Frontal cortex (tissue), 3 donors: ENCODE measurements at regions not wholly inside any gene's neighbourhood (a gene's known extent, or its start where the extent isn't known, plus 50 kb on each side); places are given as distances from the start of the nearest gene placed in this dataset.

Source experiments
- DNase-seq, 2 donors: peaks; one replicate each; pipeline ENCODE4 v3.0.0; 2012; ENCODE audit warnings: low spot score in 2 of 2
- FAIRE-seq: peaks from 2 replicates; lab custom pipeline; 2012; peaks lifted over from hg19 to GRCh38; lab: Jason Lieb, UNC
- donor health status: control.
- donor health status: control.
- donor health status: control.

GRCh38 chr15:29962407-29962806 lies 120.3 kb upstream of the GOLGA8J start:
- DNase-seq = no peak
- FAIRE-seq = no peak

GRCh38 chr15:29959384-29960137 lies 123.2 kb upstream of the GOLGA8J start:
- FAIRE-seq (peak; percentile 90), DNase-seq (no peak)

- peak; percentile 95 for FAIRE-seq
- DNase-seq = peak; percentile 48 to 60
Observed at GRCh38 chr15:29952225-29952624, 130.0 kb upstream of the TJP1 start.

GRCh38 chr15:29945943-29946596 lies 123.8 kb upstream of the TJP1 start:
- no peak for DNase-seq
- no peak for FAIRE-seq

GRCh38 chr15:29944925-29945324 lies 122.7 kb upstream of the TJP1 start:
- DNase-seq (no peak), FAIRE-seq (no peak)

GRCh38 chr15:29942548-29942947 lies 120.3 kb upstream of the TJP1 start:
- FAIRE-seq (no peak), DNase-seq (no peak)

GRCh38 chr15:29942143-29942542 lies 119.9 kb upstream of the TJP1 start:
- FAIRE-seq = peak; percentile 33
- DNase-seq = peak in 1 of 2 donors; percentile 28

- FAIRE-seq = no peak
- DNase-seq = no peak
Observed at GRCh38 chr15:29939404-29939803, 117.1 kb upstream of the TJP1 start.

GRCh38 chr15:29938361-29939335 lies 116.4 kb upstream of the TJP1 start:
- no peak for DNase-seq
- no peak for FAIRE-seq

GRCh38 chr15:29937956-29938355 lies 115.7 kb upstream of the TJP1 start:
- no peak for FAIRE-seq
- DNase-seq = no peak

GRCh38 chr15:29936353-29937049 lies 114.2 kb upstream of the TJP1 start:
- FAIRE-seq (no peak), DNase-seq (no peak)

GRCh38 chr15:29935296-29936004 lies 113.2 kb upstream of the TJP1 start:
- FAIRE-seq = no peak
- no peak for DNase-seq

- DNase-seq (no peak), FAIRE-seq (no peak)
Observed at GRCh38 chr15:29934251-29934650, 112.0 kb upstream of the TJP1 start.

- FAIRE-seq = no peak
- DNase-seq = no peak
Observed at GRCh38 chr15:29933042-29933803, 111.0 kb upstream of the TJP1 start.

- no peak for FAIRE-seq
- DNase-seq = no peak
Observed at GRCh38 chr15:29926083-29926388, 103.8 kb upstream of the TJP1 start.

- FAIRE-seq (no peak), DNase-seq (no peak)
Observed at GRCh38 chr15:29925227-29926082, 103.2 kb upstream of the TJP1 start.

GRCh38 chr15:29924750-29925149 lies 102.5 kb upstream of the TJP1 start:
- DNase-seq (no peak), FAIRE-seq (no peak)

- FAIRE-seq (no peak), DNase-seq (no peak)
Observed at GRCh38 chr15:29922191-29922590, 99.9 kb upstream of the TJP1 start.
